ENCODE measurements at regions not wholly inside any gene's neighbourhood (a gene's known extent, or its start where the extent isn't known, plus 50 kb on each side); places are given as distances from the start of the nearest gene placed in this dataset.

DNA sequence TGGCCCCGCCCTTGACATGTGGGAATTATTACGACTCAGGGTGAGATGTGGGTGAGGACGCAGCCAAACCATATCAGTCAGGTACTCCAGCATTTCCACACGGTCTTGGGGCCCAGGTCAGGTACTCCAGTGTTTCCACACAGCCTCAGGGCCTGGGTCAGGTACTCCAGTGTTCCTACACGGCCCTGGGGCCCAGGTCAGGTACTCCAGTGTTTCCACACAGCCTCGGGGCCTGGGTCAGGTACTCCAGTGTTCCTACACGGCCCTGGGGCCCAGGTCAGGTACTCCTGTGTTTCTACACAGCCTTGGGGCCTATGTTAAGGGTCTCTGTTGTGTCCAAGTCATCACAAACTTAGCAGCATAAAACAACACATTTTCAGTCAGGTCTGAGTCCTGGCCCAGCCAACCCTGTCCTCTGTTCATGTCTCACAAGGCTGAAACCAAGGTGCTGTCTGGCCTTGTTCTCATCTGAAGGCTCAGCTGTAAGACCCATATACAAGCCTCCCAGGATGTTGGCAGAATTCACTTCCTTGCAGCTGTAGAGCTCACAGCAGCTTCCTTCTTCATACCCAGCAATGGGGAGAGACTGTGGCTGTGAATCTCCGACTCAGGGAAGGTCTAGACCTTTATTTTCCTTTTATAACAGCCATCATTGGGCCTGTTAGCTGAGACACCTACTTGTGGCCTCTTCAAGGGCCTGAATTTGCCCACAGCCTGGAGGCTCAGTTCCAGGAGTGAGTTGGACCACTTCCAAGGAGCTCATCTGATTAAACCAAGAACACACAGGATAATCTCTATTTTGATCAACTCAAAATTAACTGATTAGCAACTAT lies 107.6 kb upstream of the SFSWAP start:
- TF ChIP-seq POLR2A (IDR thresholded peaks at IDR 0.05; ENCODE audit: control extremely low read depth in 1 of 2, low read depth in 2 of 2, low read length in 2 of 2) (no peak), POLR2AphosphoS5 (IDR thresholded peaks at IDR 0.05; ENCODE audit: low read depth, low read length) (no peak), CEBPB (IDR thresholded peaks at IDR 0.05; ENCODE audit: low read depth, low read length) (no peak)
- TF ChIP-seq, protein P1, sequence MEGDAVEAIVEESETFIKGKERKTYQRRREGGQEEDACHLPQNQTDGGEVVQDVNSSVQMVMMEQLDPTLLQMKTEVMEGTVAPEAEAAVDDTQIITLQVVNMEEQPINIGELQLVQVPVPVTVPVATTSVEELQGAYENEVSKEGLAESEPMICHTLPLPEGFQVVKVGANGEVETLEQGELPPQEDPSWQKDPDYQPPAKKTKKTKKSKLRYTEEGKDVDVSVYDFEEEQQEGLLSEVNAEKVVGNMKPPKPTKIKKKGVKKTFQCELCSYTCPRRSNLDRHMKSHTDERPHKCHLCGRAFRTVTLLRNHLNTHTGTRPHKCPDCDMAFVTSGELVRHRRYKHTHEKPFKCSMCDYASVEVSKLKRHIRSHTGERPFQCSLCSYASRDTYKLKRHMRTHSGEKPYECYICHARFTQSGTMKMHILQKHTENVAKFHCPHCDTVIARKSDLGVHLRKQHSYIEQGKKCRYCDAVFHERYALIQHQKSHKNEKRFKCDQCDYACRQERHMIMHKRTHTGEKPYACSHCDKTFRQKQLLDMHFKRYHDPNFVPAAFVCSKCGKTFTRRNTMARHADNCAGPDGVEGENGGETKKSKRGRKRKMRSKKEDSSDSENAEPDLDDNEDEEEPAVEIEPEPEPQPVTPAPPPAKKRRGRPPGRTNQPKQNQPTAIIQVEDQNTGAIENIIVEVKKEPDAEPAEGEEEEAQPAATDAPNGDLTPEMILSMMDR (IDR thresholded peaks at IDR 0.05; ENCODE audit: control extremely low read depth in 1 of 3, insufficient read depth in 1 of 3, low read depth in 1 of 3, low read length in 3 of 3), result no peak

Data from H1 (cell line).